C4-2B (cell line): ENCODE measurements at regions not wholly inside any gene's neighbourhood (a gene's known extent, or its start where the extent isn't known, plus 50 kb on each side); places are given as distances from the start of the nearest gene placed in this dataset.

Experiments used
- H3K27ac ChIP-seq: fragments of 450-650 bp; 2 replicates; pipeline ENCODE4 v1.5.1; 2017
- CTCF ChIP-seq: fragments of 450-650 bp; conservative IDR thresholded peaks from 2 replicates; pipeline ENCODE4 v1.5.1; 2017; ENCODE audit warnings: mild to moderate bottlenecking
- ZFX ChIP-seq: fragments of 450-650 bp; IDR thresholded peaks from 2 replicates; pipeline ENCODE4 v1.6.1; 2017

- TF ChIP-seq ZFX (no peak), CTCF (no peak)
- no peak overlapping the region for H3K27ac ChIP-seq
Measured at GRCh38 chr11:131118247-131118646, 202.0 kb upstream of the SNX19 start.

- H3K27ac ChIP-seq: no peak overlapping the region
- TF ChIP-seq CTCF: no peak
- no peak for TF ChIP-seq ZFX
Measured at GRCh38 chr11:131121426-131122333, 205.4 kb upstream of the SNX19 start.

- TF ChIP-seq CTCF: no peak
- TF ChIP-seq ZFX: no peak
Measured at GRCh38 chr11:131122448-131122847, 206.2 kb upstream of the SNX19 start.

GRCh38 chr11:131129474-131129873, 213.2 kb upstream of the SNX19 start:
- H3K27ac ChIP-seq: no peak overlapping the region
- no peak for TF ChIP-seq CTCF
- TF ChIP-seq ZFX: no peak

More at GRCh38 chr11:131122448-131122847, 206.2 kb upstream of the SNX19 start:
- no peak overlapping the region for H3K27ac ChIP-seq

- TF ChIP-seq CTCF (no peak), ZFX (no peak)
Measured at GRCh38 chr11:131135611-131136010, 219.3 kb upstream of the SNX19 start.

GRCh38 chr11:131136486-131136885, 220.2 kb upstream of the SNX19 start:
- H3K27ac ChIP-seq: no peak overlapping the region

More at GRCh38 chr11:131135611-131136010, 219.3 kb upstream of the SNX19 start:
- no peak overlapping the region for H3K27ac ChIP-seq

More at GRCh38 chr11:131136486-131136885, 220.2 kb upstream of the SNX19 start:
- TF ChIP-seq CTCF: no peak
- TF ChIP-seq ZFX: no peak
